ENCODE measurements at regions not wholly inside any gene's neighbourhood (a gene's known extent, or its start where the extent isn't known, plus 50 kb on each side); places are given as distances from the start of the nearest gene placed in this dataset.

- TF ChIP-seq POLR2A (IDR thresholded peaks at IDR 0.05), result no peak
- TF ChIP-seq CTCF (IDR thresholded peaks at IDR 0.05), result no peak
Measured at GRCh38 chr10:1854271-1854670, 116.9 kb upstream of the ADARB2 start.
